ENCODE measurements at regions not wholly inside any gene's neighbourhood (a gene's known extent, or its start where the extent isn't known, plus 50 kb on each side); places are given as distances from the start of the nearest gene placed in this dataset.

DNA sequence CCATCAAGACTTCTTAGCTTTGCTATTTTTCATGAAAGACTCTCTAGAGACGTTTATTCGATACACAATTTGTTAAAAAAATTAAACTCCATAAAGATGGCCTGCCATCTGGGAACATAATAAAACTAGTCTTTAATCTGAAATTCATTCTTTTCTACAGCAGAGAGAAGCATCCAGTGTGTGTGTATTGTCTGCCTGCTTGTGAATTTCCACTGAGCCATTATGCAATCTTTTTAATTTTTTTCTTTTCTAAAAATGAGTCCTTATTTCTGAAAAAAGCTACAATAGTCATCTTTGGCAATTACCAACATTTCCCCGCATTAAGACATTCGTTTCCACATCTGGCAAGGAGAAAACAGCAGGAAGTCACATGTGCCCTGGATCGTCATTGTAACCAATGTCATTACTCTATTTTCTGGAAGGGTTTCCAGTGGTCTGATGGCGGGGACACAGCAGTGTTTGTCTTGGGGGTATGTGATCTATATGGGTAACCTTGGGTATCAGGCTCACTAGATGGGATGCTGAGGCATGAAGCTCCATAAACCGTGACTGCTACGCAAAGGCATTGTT, 263.1 kb downstream of the MSX2 start:
- TF ChIP-seq, protein P1, sequence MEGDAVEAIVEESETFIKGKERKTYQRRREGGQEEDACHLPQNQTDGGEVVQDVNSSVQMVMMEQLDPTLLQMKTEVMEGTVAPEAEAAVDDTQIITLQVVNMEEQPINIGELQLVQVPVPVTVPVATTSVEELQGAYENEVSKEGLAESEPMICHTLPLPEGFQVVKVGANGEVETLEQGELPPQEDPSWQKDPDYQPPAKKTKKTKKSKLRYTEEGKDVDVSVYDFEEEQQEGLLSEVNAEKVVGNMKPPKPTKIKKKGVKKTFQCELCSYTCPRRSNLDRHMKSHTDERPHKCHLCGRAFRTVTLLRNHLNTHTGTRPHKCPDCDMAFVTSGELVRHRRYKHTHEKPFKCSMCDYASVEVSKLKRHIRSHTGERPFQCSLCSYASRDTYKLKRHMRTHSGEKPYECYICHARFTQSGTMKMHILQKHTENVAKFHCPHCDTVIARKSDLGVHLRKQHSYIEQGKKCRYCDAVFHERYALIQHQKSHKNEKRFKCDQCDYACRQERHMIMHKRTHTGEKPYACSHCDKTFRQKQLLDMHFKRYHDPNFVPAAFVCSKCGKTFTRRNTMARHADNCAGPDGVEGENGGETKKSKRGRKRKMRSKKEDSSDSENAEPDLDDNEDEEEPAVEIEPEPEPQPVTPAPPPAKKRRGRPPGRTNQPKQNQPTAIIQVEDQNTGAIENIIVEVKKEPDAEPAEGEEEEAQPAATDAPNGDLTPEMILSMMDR (IDR thresholded peaks at IDR 0.05; ENCODE audit: extremely low read depth, missing control alignments) = no peak
- no peak for DNase-seq (ENCODE audit: low spot score)

DNA sequence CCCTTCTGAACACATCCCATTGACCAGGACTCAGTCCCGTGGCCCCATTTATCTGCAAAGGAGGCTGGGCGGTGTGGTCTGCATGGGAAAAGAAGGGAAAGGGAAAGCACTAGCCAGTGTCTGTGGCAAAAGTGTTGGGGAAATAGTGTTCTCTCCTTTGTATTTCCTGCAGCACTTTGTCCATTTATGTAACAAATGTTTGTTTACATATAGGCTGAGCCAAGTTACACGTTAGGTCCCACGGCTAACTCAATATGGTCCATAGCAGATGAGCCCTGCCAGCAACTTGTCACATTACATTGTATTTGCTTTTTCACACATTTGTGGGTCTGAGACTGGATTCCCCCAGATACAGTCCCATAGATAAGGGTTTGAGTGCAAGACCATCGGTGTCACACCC, 260.5 kb downstream of the MSX2 start:
- TF ChIP-seq, protein P1 (IDR thresholded peaks at IDR 0.05; ENCODE audit: extremely low read depth, missing control alignments) = no peak
- DNase-seq (ENCODE audit: low spot score) = no peak

DNA sequence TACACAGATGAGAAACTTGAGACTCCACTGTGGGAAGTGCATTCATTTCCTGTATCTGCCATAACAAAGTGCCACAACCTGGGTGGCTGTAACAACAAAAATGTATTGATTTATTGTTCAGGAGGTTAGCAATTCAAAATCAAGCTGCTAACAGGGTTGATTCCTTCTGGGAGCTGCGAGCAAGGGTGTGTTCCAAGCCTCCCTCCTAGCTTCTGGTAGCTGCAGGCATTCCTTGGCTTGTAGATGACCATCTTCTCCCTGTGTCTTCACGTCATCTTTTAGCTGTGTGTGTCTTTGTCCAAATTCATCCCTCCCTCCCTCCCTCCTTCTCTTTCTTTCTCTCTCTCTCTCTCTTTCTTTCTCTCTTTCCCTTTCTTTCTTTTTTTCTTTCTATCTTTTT, 258.1 kb downstream of the MSX2 start:
- TF ChIP-seq, protein P1 (IDR thresholded peaks at IDR 0.05; ENCODE audit: extremely low read depth, missing control alignments) = no peak
- DNase-seq (ENCODE audit: low spot score) = no peak

DNA sequence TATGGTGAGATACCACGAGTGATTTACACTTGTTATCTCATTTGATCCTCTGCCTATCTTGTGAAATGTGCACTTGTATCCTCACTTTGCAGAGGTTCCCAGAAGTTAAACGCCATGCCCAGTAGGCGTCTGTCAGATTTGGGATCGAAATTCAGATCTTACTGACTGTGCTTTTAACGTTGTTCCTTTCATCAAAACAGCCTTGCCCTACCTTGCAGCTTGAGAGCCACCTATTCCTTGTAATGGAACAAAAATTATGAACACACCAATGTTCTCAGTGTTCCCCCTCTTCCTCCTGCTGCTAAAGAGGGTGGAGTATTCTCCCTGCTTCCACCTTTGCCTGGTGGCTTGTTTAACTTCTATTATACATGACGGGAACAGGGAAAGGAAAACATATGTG, 257.0 kb downstream of the MSX2 start:
- DNase-seq (ENCODE audit: low spot score) = no peak
- TF ChIP-seq, protein P1 (IDR thresholded peaks at IDR 0.05; ENCODE audit: extremely low read depth, missing control alignments) = no peak

DNA sequence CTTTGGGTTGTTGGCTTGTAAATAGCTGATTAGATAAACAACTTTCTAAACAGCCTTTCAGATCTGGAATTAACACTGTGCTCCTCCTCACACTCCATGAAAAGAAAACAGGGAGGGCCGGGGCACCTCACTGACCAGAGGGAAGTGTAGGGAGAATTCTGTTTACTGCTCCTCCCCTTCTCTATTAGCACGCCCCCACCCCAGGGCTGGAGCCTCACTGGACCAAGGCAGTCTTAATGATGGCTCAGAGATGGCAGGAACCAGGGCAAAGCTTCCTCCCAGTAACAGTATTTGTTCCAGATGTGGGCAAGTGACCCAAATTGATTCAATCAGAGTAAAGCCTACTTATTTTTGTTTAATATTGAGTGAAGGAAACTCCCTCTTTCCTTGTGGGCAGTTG, 256.6 kb downstream of the MSX2 start:
- no peak for DNase-seq (ENCODE audit: low spot score)
- TF ChIP-seq, protein P1 (IDR thresholded peaks at IDR 0.05; ENCODE audit: extremely low read depth, missing control alignments) = no peak

DNA sequence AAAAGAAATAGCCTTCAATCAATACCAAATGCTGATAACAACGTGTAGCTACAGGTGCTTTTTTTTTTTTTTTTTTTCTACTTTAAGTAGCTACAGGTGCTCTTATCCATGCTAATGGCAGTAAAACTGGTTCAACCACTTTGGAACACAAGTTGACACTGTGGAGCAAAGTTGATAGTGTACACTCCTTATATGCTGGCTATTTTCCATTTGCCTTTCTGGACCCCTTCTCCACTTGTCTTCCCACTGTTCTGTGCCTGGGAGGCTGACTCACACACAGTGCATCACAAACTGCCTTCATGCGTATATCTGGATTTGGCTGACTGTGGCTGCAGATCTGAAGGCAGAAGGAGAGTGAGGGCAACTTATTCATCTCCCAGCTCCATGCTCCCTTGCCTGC, 247.9 kb downstream of the MSX2 start:
- TF ChIP-seq, protein P1 (IDR thresholded peaks at IDR 0.05; ENCODE audit: extremely low read depth, missing control alignments) = no peak
- no peak for DNase-seq (ENCODE audit: low spot score)

DNA sequence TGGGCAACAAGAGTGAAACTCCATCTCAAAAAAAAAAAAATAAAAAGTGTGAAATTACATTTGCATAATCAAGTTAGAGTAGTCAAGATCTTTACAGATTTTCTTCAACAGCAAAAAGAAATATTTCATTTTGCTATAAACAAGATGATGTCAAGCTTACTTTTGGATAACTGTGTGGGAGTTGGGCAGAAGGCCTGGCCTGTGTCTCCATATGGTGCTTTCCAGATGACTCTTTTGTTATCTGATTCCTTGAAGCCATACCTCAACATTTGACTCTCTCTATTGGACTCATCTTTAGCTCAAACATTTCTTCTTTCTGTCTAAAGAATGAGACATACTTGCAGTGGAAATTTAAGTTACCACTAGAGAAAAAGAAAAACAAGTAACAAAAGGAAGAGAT, 246.8 kb downstream of the MSX2 start:
- DNase-seq (ENCODE audit: low spot score) = no peak
- TF ChIP-seq, protein P1 (IDR thresholded peaks at IDR 0.05; ENCODE audit: extremely low read depth, missing control alignments) = no peak

Measured in GM20000 (cell line).